ENCODE measurements at regions not wholly inside any gene's neighbourhood (a gene's known extent, or its start where the extent isn't known, plus 50 kb on each side); places are given as distances from the start of the nearest gene placed in this dataset.

DNA sequence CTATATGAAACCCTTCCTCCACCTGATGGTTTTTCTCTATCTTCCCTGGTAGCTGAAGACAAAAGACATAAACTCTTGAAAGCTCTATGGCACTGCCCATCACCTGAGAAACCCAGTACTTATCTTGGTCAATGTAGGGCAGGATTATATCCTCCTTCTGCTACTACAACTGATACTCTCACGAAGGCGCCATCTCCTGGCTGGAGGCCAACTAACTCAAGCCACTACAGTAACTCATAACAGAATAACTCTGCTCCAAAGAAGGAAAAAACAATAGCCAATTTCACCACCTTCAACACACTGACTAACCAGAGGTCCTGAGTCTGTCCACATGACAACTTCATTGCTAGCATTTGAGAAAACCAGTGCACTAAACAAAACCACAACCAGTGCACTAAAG is 409.2 kb downstream of the CETN3 start:
- no peak overlapping the region for H3K4me3 ChIP-seq (ENCODE audit: low read length)
- no peak for TF ChIP-seq ZNF274 (IDR thresholded peaks at IDR 0.05; ENCODE audit: low read depth, low read length)

DNA sequence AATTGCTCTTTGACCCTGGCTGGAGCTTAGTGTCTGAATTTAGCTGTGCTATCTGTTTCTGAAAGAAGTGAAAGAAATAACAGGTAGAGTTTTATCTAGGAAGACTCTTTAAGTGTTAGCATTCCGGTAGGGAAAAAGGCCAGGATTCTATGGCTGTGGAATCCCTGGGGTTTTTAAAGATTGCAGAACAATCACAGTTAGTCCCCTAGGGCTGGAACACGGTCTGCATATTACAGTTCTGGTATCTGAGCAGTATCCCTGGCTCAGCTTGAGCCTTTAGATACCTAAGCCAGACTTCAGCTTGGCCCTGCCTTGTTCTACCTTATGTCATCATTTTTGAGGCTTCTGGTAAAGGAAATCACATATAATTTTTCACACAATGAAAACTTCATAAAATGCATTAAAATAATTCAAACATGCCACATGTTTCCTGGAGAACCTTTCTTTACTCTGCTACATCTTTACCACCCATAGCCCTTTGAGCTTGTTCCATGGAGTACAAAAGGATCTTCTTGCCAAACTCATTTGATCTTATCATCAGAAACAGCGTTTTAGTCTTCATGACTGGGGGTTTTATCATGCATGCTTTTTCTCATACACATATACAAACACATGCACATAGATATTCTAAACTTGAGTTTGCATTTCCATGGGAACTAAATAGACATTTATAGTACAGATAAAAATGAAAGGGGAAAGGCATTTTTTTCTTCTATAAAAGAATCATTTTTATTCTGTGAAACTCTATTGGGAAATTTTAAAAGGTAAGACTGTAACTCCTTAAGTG is 410.8 kb downstream of the CETN3 start:
- TF ChIP-seq ZNF274 (IDR thresholded peaks at IDR 0.05; ENCODE audit: low read depth, low read length): no peak

GRCh38 chr5:89996890-89997289 is 412.7 kb downstream of the CETN3 start:
- no peak overlapping the region for H3K4me3 ChIP-seq (ENCODE audit: low read length)
- TF ChIP-seq ZNF274 (IDR thresholded peaks at IDR 0.05; ENCODE audit: low read depth, low read length): no peak

More for the DNA sequence above, 410.8 kb downstream of the CETN3 start:
- no peak overlapping the region for H3K4me3 ChIP-seq (ENCODE audit: low read length)

DNA sequence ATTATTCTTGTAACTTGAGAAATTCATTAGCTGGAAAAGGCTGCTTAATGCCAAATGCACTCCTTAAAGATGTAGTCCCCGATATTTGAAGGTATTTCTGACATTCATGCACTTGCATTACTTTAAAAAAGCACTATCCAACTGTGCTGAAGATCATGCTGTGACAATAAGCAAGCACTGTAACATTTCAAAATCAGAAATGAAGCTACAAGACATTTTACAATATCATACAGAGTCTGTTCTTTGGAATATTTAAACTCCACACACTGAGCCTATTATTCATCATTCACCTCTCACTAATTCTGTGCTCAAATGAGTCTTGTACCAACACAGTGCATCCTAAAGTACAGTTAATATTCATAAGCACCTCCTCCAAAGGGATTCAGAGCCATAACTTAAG is 413.2 kb downstream of the CETN3 start:
- TF ChIP-seq ZNF274 (IDR thresholded peaks at IDR 0.05; ENCODE audit: low read depth, low read length): no peak
- no peak overlapping the region for H3K4me3 ChIP-seq (ENCODE audit: low read length)

GRCh38 chr5:89994266-89994665 is 415.3 kb downstream of the CETN3 start:
- H3K4me3 ChIP-seq (ENCODE audit: low read length): no peak overlapping the region
- TF ChIP-seq ZNF274 (IDR thresholded peaks at IDR 0.05; ENCODE audit: low read depth, low read length): no peak

- no peak overlapping the region for H3K4me3 ChIP-seq (ENCODE audit: low read length)
- TF ChIP-seq ZNF274 (IDR thresholded peaks at IDR 0.05; ENCODE audit: low read depth, low read length): no peak
These were observed 417.4 kb downstream of the CETN3 start for GRCh38 chr5:89992201-89992600.

GRCh38 chr5:89991592-89991991 is 418.0 kb downstream of the CETN3 start:
- no peak for TF ChIP-seq ZNF274 (IDR thresholded peaks at IDR 0.05; ENCODE audit: low read depth, low read length)
- no peak overlapping the region for H3K4me3 ChIP-seq (ENCODE audit: low read length)

- no peak overlapping the region for H3K4me3 ChIP-seq (ENCODE audit: low read length)
These were observed 419.8 kb downstream of the CETN3 start for GRCh38 chr5:89989776-89990175.

GRCh38 chr5:89988998-89989655 is 420.4 kb downstream of the CETN3 start:
- H3K4me3 ChIP-seq (ENCODE audit: low read length): no peak overlapping the region
- no peak for TF ChIP-seq ZNF274 (IDR thresholded peaks at IDR 0.05; ENCODE audit: low read depth, low read length)

More at GRCh38 chr5:89989776-89990175, 419.8 kb downstream of the CETN3 start:
- no peak for TF ChIP-seq ZNF274 (IDR thresholded peaks at IDR 0.05; ENCODE audit: low read depth, low read length)

GRCh38 chr5:89988129-89988810 is 421.3 kb downstream of the CETN3 start:
- no peak for TF ChIP-seq ZNF274 (IDR thresholded peaks at IDR 0.05; ENCODE audit: low read depth, low read length)
- H3K4me3 ChIP-seq (ENCODE audit: low read length): no peak overlapping the region

DNA sequence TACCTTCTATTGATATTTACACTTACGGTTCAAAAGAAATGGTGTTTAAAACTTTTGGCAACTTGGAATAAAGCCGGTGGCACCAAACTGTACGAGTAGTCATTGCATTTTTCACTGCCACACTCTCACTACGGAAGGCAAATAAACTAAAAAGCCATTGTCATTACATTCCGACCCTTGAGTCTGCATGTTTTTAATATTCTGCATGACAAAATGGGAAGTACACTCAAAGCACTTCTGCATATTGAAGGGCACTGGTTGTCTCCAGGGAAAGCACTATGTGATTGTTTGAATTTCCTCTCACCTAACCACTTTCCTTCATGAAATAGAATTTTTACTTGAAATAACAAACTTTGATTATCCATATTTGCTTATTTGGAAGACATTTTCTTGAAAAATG is 426.3 kb downstream of the CETN3 start:
- no peak for TF ChIP-seq ZNF274 (IDR thresholded peaks at IDR 0.05; ENCODE audit: low read depth, low read length)

DNA sequence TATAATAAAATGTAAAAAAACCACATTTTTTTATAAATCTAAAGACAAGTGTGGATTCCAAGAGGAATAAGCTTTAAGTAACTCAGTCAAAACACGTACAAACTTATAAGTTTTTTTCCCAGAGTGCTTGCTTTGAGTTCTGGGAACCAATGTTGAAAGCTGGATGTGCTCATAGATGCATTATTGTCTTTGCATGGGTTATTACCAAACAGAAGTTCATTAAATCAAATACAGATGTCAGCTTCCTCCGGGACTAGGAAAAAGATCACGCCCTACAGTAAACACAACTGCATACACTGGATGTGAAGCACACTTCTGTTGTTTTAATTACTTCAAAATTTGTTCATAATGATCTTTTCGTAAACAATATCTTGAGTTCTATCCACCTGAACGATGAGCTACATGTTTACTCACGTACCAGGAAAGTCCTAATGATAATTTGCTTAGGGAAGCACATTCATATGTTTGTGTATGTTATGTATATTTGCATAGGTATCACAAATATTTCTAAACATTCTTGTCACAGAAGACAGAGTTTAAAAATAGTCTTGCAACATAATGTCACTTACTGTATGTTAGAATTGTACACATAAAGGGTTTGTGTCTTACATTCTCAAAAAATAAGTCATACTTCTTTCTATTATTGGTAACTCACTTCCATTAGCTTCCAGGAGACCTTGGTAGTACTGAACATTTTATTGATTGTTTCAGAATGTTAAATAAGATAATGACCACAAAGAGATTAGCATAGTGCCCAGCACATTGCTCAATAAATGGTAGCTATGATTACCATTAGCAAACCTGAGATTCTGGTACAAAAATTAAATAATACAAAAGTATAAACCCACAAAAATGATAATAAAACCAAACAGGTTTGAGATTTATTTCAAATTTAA is 427.4 kb downstream of the CETN3 start:
- TF ChIP-seq ZNF274 (IDR thresholded peaks at IDR 0.05; ENCODE audit: low read depth, low read length): no peak
- H3K4me3 ChIP-seq (ENCODE audit: low read length): no peak overlapping the region

More for the DNA sequence above, 426.3 kb downstream of the CETN3 start:
- H3K4me3 ChIP-seq (ENCODE audit: low read length): no peak overlapping the region

- no peak for TF ChIP-seq ZNF274 (IDR thresholded peaks at IDR 0.05; ENCODE audit: low read depth, low read length)
- no peak overlapping the region for H3K4me3 ChIP-seq (ENCODE audit: low read length)
These were observed 428.5 kb downstream of the CETN3 start for GRCh38 chr5:89981021-89981420.

DNA sequence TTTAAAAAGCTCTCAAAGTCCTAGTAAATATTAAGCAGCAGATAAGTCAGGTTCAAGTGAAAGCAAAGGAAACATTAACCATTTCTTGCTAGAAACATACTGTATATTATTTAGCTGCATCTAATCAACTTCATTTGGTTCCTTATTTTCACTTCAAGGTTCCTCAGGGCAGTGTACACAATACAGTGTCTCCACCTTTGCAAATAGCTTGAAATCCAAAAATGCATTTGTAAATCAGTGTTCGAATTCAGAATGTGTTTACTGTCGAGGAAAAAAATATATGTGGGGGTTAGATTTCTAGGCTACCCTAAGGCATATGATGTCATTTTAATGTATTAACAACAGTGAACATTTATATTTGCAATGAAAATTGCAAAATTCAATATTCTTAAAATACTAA is 436.0 kb downstream of the CETN3 start:
- TF ChIP-seq ZNF274 (IDR thresholded peaks at IDR 0.05; ENCODE audit: low read depth, low read length): no peak
- no peak overlapping the region for H3K4me3 ChIP-seq (ENCODE audit: low read length)

Data from GM08714 (cell line).